Epithelial cell of esophagus (primary cell): ENCODE measurements at regions not wholly inside any gene's neighbourhood (a gene's known extent, or its start where the extent isn't known, plus 50 kb on each side); places are given as distances from the start of the nearest gene placed in this dataset.

Source experiments
- DNase-seq: peaks from one replicate; pipeline ENCODE4 v3.0.0; 2010; ENCODE audit warnings: low read depth
- H3K4me3 ChIP-seq: 2 replicates; pipeline ENCODE4 v1.5.1; 2011; ENCODE audit warnings: mild to moderate bottlenecking, low read length, control low read depth
- CTCF ChIP-seq: IDR thresholded peaks from 2 replicates; pipeline ENCODE4 v1.5.1; 2011; ENCODE audit warnings: low read depth, mild to moderate bottlenecking, low read length, control low read depth, inconsistent platforms; ENCODE audit not compliant: insufficient read depth; ENCODE audit errors: missing control alignments

GRCh38 chr15:97903560-97903959 is 56.9 kb upstream of the ARRDC4 start:
- no peak for DNase-seq
- TF ChIP-seq CTCF = no peak
- H3K4me3 ChIP-seq = no peak overlapping the region

- H3K4me3 ChIP-seq = no peak overlapping the region
- peak; percentile 63 for TF ChIP-seq CTCF
- DNase-seq = peak; percentile 81
Measured at GRCh38 chr15:97903971-97904572, 56.4 kb upstream of the ARRDC4 start.

- TF ChIP-seq CTCF = peak; percentile 99
- H3K4me3 ChIP-seq = no peak overlapping the region
- DNase-seq = peak; percentile 78
Measured at GRCh38 chr15:97909291-97909891, 51.1 kb upstream of the ARRDC4 start.
